ENCODE measurements at regions not wholly inside any gene's neighbourhood (a gene's known extent, or its start where the extent isn't known, plus 50 kb on each side); places are given as distances from the start of the nearest gene placed in this dataset.
"Not testable (repeated sequence)": the region's sequence is repeated elsewhere in the genome, so short reads cannot be mapped to it uniquely, and the experiment has no call there.

DNA sequence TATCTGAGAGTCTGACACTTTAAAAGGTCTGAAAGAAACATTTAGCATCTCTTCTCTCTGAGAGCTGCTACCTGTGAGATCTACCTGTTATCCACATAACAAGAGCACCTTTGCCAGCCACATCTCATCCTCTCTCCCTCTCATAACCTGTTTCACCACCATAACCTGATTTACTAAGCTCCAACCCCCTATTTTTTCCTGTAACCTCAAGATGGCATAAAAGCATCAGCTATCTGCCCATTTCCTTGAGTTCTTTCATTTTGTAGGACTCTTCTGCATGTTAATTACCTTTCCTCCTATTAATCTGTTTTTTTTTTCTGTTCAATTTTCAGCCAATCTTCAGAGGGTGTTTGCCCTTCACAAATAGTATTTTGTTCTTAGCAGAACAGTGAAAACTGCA lies 136.5 kb upstream of the KCNK1 start:
- no peak for DNase-seq

DNA sequence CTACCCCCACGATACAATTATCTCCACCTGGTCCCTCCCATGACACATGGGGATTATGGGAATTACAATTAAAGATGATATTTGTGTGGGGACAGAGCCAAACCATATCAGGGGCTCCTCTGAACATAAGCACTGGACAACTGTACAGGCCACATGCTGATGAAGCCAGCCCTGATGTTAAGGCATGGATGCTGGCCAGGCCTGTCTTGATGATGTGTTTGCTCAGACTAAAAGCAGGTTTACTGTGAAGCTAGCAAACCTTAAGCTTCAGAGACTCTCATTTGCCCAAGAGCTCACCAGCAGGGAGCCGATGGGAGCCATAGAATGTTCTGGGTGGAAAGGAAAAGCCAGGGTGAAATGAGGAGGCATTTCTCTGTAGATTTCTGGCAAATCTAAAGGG lies 135.3 kb upstream of the KCNK1 start:
- no peak for DNase-seq

DNA sequence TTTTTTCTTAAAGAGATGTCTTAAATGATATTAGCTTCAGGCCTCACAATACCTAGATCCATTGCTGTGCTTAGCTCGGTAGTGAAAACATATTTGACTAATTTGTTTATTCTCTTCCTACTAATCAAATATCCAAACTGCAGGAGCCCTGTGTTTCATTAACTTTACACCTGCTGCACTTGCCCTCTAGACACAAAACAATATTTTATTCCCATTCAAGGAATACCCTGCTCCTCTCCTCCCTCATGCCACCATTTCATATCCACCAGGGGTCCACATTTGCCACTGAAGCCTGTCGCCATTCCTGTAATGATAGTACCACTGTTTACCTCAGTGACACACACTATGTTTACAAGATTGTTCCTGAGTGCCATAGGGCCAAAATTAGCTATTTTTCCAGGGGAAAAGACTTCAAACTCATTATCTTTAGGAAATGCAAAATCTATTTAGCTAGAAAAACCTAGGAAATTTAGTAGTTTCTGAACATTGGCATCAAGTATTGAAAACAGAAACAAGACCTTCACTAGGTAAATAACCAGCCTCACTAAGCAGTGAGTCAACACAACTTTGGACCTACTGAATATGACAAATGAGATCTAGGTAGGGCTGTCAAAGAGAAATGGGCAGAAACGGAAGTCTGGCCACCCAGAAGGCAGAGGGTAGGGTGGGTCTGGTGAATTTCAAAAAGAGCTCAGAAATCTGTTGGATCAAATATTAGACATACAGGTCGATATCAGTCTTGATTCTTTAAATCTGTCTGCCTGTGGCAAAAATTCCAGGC lies 134.6 kb upstream of the KCNK1 start:
- no peak for DNase-seq

DNA sequence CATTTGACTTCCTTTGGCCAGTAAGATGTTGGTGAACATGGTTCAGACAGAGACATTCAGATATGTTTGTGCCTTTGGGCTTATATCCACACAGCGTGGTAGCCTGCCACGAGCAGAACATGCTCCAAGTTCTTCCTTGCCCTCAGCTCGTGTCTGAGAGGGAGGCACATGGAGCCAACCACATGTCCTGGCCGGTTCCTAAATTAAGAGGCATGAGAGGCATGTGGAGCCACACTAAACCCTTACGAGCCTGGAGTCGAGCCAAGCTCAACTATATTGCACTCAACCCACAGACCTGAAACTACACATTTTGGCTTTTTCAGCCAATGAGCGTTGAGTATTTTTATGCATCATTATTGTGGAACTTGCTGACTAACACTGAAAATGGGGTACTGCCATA lies 133.7 kb upstream of the KCNK1 start:
- DNase-seq, result no peak

DNA sequence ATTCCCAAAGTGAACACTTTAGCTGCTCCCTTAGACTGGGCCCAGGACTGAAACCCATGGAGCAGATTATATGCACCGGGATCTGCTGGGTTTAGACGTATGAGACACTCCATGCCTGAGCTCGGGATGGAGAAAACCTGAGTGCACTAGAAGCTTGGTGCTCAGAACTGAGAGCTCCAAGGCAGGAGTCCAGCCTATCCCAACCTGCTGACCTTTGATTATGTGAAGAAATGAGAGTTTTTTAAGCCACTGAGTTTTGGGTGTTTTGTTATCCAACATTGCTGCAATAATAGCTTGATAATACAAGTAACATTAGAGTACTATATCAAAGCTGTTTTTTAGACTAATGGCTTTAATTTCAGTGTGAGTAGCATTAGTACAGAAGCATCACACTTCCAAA lies 131.5 kb upstream of the KCNK1 start:
- no peak for DNase-seq

DNA sequence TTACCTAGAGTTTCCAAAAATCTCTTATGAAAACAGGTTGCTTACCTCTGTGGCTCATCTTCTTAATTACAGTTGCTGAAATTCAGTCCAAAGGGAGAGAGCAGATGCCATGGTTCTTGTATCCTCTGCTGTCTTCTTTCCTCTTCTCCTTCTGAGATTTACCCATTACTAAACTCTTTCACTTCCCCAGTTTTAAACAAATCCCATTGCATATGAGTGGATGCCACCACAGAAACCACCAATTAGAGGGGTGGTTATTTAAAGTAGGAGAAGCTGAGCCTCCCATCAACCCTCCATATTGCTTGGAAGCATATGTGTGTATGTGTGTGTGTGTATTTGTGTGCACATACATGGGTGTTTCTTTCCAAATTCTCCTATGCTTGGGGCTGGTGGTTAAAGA lies 128.5 kb upstream of the KCNK1 start:
- DNase-seq, result no peak

DNA sequence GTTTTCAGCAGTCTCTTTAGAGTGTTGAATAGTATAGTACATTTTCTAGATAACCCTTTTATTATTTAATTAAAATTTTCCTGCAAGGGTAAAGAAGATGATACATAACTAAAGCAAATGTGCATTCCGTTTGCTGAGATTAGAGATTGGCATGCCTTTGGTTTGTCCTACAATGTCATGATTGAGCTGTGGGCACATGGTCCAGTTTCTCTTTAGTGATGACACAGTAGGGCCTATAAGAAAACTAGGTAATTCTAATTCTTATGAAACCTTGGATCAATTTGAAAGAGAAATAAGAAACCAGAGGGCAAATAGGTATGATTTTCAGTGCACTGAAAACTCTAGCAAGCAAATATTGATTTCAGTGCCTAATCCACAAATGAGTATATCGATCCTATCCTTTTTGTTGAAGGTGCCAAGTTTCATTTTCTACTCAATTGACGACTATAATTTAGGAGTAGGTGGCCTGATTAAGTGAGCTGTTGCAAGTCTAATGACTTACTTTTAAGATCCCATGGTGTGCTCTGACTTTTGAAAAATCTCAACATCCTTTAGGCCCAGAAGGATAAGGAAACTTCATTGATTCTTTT lies 128.0 kb upstream of the KCNK1 start:
- DNase-seq, result no peak

DNA sequence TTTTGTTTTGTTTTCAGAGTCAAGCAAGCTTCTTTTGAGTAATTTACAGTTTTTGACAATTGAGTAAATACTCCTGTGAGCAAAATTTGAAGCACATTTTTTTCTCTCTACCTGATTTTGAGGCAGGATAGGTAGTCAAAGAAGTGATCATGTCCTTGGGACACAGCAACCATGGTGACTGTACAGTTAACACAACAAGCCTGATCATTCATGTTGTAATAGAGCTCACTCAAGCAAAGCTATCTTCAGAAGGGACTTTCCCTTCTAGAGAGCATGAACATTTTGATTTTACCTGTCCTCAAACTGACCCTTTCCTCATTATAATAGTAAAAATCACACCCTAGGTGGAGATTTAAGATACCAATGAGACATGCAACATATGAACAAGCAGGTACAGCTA lies 126.5 kb upstream of the KCNK1 start:
- no peak for DNase-seq

DNA sequence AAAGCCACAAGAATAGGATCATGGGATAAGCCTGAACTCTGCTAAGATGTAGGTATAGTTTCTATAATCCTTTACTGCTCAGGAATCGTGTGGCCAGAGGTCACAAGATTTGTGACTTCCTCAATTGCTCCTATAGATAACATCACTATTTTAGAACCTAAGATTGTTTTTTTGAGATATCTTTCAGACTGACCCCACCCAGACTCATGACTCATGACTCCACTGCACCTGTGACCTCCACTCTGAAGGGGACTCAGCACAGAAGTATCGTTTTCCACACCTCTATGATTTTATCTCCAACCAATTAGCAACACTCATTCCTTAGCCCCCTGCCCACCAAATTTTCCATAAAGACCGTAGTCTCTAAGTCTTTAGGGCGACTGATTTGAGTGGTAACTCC lies 124.5 kb upstream of the KCNK1 start:
- no peak for DNase-seq

DNA sequence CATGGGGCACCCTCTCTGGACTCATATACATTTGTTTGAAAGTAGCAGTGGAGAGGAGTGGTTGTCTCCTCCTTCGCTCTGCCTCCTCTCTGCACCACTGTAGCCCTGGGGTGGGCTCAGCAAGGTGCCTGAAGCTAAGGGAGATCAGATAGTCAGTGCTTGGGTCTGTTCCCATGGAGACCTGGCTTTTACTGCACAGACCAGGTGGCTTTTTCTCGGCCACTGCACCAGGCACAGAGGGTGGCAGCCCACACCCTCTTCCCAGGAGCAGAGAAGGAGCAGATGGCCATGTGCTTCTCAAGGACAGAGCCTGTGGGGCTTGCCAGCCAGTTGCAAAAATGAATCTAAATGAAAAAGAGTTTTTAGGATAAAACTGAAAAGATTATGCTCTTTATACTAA lies 123.4 kb upstream of the KCNK1 start:
- DNase-seq, result no peak

DNA sequence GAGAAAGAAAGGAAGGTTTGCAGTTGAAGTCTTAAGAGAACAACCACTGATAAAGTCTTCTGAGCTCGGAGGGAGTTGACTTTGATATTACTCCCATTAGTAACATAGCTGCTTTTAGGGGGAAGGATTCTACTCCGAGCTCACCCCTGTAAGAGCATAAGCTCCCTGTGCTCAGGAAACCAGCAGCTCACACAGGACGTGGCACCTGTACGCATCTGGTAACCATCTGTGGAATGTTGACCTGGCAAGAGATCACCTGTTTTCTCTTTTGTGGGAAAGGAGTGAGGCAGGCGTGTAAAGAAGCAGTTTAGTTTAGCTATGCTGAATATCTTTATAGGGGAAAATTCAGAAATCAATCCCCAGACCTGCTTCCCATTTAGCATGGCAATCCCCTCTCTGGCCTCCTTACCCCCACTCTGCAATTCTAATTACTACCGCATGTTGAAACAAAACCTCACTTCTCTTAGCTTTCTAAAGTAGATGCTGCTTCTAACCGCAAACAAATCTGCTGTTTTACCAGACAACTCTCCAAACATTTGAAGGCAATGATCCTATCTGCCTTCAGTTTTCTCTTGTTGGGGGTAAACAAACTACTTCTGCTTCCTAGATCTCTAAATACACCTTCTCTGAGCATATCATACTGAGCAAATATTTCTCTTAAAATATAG lies 121.8 kb upstream of the KCNK1 start:
- no peak for DNase-seq

DNA sequence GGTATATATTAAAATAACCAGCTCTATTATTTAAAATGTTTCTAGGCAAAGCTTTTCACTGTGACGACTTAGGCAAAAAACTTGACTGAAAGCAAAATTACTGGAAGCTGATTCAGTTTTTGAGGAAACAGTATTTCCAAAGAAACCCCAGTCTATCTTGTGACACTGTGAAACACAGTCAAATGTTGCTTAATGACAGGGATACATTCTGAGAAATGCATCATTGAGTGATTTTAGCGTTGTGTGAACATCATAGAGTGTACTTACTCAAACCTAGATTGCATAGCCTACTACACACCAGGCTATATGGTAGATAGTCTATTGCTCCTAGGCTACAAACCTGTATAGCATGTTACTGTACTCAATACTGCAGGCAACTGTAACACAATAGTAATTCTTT lies 116.9 kb upstream of the KCNK1 start:
- DNase-seq, result no peak

DNA sequence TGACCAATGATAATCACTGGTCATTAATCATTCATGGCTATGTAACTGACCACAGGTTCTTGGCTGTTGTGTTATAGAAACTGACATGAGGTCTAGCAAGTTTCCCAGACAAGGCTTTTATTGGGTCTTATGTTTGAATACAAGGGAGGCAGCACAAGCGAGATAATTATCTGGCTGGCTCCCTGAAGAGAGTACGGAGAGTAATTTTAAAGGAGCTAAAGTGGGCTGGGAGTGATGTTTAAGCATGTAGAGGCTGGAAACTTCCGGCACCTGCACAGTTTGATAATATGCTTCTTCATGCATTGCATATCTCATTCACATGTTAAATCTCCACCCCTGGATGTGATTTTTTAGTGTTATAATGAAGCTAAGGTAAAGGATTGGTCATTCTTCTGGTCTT lies 116.2 kb upstream of the KCNK1 start:
- DNase-seq, result no peak

DNA sequence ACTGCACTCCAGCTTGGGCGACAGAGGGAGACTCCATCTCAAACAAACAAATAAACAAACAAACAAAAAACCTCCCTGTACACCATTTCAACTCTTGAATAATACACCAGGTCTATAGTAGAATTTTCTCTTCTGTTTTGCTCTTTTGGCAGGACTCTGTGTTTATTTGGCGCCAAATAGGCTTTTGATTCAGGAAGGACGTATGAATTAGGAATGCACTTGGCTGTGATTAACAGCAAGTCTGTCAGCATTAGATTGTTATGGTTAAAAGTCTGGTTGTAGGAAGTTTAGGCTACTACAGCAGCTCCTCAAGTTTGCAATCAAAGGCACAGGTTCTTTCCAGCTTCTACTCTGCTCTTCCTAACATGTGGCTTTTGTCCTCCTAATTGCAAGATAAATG lies 113.8 kb upstream of the KCNK1 start:
- DNase-seq, result no peak

DNA sequence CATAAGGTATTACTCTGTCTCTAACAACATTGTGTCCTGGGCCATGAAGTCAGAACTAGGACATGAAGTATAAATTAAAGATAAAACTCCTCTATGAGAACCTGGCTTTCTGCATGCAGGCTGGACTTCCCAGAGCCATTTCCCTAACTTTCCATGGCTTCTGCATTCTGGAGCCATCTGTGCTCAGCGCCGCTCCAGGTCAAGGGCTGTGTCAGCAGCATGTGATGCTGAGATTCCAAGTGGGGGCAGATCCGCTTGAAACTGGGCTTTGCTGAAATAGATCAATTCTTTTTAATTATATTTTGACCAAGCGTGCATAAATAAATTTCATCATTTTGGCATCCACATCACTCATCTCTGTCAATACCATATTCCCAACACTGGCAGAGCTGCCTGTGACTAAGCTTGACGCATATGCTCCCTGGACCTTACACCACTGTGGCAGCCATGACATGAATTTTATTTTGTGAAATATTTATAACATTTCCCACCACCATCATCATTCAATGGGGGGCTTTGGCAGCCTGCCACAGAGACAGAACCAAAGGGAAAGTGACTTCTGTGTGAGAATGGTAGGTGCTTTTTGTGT lies 110.4 kb upstream of the KCNK1 start:
- no peak for DNase-seq

DNA sequence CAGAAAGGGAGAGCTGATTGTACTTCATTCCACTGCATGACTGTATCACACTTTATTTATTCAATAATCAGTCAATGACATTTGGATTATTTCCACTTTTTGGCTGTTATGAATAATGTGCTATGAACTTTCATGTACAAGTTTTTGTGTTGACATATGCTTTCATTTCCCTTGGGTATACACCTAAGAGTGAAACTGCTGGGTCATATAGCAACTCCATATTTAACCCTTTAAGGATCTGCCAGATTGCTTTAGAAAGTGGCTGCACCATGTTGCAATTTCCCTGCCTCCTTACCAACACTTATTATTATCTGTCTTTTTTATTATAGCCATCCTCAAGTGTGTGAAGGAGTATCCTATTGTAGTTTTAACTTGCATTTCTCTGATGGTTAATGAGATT lies 108.8 kb upstream of the KCNK1 start:
- no peak for DNase-seq

DNA sequence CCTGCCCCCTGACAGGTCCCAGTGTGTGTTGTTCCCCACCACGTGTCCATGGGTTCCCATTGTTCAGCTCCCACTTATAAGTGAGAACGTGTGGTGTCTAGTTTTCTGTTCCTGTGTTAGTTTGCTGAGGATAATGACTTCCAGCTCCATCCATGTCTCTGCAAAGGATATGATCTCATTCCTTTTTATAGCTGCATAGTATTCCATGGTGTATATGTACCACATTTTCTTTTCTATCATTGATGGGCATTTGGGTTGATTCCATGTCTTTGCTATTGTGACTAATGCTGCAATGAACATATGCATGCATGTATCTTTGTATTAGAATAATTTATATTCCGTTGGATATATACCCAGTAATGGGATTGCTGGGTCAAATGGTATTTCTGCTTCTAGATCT lies 108.0 kb upstream of the KCNK1 start:
- not testable (repeated sequence) for DNase-seq

DNA sequence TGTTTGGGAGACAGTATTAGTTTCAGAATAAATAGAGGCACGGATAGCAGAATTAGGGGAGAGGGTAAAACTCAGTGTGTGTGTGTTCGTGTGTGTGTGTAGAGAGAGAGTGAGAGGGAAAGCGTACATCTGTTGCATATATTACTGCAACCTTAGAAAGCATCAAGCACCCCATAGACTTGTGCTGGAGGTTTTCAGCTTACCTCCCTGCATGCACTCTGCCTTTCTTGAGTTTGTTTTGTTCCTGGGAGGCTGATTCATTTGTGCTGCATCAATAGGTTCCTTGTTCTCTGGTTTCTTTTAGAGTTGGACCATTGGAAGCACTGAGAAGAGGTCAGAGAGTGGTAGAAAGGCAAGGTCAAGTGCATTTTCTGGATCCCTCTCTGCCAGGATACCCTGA lies 104.4 kb upstream of the KCNK1 start:
- DNase-seq, result no peak

DNA sequence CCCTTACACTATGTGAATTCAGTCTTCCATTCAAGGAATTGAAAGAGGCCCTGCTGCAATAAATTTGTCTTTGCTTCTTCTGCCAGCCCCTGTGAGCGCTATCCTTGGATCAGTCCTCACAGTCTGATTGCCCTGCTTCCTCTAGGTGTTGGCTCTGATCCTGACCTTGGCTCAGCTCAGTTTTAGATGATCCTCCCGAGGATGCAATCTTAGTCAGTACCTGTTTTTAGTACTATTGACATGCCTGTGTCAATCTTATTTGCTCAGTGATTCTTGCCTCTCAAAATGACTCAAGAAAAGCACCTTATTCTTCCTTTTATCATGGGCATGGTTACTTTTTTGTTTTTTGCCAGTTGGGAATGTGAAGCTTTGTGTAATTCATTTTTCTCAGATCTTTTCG lies 101.4 kb upstream of the KCNK1 start:
- DNase-seq, result no peak

DNA sequence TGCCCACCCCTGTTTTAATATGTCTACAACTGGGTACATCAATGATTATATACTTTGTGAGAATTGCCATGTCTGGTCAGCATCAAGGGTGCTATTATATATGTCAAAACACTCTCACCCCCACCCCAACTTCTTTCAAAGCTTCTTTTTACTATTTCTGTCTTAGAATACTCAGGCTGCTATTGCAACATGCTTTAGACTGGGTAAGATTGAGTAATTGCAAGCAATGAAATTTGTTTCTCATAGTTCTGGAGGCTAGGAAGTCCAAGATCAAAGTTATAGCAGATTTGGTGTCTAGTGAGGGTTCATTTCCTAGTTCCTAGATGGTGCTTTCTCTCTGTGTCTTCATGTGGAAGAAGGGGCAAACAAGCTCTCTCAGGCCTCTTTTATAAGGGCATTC lies 100.5 kb upstream of the KCNK1 start:
- no peak for DNase-seq

DNA sequence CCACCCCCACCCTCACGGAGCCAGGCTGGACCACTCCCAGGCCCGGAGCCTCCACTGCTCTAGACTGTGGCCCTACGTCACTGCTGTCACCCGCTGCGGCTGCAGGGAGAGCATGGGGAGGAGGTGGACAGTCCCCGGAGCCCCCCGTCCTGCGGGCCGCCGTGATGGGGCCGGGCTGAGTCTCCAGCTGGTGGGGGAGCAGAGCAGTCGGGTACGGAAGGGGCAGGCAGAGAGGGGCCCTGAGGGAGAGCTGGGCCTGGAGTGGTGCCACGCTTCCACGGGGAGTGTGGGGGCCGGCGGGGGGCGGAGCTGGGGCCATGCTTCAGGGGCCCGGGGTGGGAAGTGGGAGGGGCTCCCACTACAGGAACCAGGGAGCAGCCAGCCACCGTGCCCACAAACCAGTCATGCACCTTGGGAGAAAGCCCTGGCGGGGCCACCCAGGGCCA lies 98.9 kb upstream of the KCNK1 start:
- DNase-seq, result no peak

DNA sequence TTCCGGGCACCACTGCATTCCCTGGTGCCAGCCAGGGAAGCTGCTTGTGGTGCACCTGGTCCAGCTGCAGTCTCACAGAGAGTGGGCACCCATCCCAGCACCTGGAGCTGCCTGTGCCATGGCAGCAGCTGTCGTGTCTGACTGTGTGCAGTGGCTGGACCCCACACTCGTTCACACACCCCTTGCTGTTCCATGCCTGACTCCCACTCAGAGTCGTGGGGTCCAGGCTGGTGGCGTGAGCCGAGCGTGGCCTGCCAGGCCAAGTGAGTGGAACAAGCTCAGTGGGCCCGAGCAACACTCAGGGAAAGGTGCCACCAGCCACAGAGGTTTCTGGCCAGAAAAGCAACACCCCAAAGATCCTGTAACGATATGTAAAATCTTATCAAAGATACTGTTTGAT lies 97.2 kb upstream of the KCNK1 start:
- DNase-seq, result no peak

DNA sequence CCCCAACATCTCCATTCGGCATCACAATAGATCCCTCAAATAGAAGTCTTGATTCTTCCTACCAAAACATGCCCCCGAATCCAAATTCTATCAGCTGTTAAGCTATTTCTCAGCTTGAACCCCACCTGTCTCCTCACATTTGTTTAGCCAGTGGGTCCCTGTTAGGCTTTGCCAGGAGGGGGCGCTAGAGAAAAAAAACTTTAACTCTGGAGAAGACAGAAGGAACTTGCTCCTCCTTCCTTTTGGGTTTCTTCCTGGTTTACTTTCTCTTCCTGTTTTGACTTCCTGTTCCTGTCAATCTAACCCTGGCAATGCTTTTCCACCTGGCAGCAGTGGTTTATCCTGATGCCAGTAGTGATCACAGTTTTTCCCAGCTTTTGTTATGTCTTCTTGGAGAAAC lies 95.6 kb upstream of the KCNK1 start:
- no peak for DNase-seq

Data from hindlimb muscle (tissue), 1 donor.